ENCODE measurements at regions not wholly inside any gene's neighbourhood (a gene's known extent, or its start where the extent isn't known, plus 50 kb on each side); places are given as distances from the start of the nearest gene placed in this dataset.

DNA sequence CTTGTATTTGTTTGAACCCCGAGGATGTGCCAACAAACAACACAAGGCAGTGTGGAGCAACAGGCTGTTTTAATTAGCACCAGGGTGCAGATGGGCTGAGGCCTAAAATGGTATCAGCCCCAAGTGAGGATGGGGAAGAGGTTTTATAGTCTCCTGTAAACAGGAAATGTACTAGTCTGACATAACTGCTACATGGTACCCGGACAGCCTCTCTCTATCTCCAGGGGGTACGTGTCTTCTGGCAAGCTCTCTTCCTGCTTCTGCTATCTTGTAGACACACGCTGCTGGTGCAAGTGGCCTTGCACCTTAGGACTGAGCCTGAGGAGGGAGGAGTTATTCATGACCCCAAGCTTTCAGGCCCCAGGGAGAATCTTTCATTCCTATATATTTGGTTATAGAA lies 2451.0 kb downstream of the TP53TG3F start:
- Mint-ChIP-seq H3K9me3 (peaks cover 71% of the 10 kb centered on the region), H3K36me3 (ENCODE audit: low read depth) (peaks cover 12% of the 10 kb centered on the region), H3K4me3 (no peak overlapping the region), H3K4me1 (no peaks in the 10 kb centered on the region), H3K27ac (no peak overlapping the region), H3K27me3 (ENCODE audit: low read depth) (no peaks in the 10 kb centered on the region)
- TF ChIP-seq, protein P1, sequence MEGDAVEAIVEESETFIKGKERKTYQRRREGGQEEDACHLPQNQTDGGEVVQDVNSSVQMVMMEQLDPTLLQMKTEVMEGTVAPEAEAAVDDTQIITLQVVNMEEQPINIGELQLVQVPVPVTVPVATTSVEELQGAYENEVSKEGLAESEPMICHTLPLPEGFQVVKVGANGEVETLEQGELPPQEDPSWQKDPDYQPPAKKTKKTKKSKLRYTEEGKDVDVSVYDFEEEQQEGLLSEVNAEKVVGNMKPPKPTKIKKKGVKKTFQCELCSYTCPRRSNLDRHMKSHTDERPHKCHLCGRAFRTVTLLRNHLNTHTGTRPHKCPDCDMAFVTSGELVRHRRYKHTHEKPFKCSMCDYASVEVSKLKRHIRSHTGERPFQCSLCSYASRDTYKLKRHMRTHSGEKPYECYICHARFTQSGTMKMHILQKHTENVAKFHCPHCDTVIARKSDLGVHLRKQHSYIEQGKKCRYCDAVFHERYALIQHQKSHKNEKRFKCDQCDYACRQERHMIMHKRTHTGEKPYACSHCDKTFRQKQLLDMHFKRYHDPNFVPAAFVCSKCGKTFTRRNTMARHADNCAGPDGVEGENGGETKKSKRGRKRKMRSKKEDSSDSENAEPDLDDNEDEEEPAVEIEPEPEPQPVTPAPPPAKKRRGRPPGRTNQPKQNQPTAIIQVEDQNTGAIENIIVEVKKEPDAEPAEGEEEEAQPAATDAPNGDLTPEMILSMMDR (IDR thresholded peaks at IDR 0.05; ENCODE audit: unreplicated experiment in 3 of 3), result no peak

DNA sequence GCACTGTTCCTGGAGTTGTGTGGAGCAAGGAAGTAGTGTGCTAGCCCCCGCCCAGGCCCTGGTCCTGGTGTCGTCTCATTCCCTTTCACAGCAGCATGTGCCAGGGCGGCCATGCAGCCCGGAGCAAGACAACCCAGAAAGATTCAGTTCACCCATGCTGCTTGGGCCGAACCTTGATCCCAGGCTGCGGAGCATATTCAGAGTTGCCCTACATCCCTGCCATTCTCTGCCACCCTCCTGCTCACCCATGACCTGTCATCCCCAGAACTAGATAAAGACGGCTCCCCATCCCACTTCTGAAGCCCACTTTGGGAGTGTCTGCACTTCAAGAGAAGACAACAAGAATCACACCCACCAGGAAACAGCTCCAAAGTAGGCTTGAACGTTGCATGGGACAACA lies 2452.5 kb downstream of the TP53TG3F start:
- H3K36me3 Mint-ChIP-seq (ENCODE audit: low read depth), result peaks cover 6% of the 10 kb centered on the region
- no peaks in the 10 kb centered on the region for H3K27me3 Mint-ChIP-seq (ENCODE audit: low read depth)
- TF ChIP-seq, protein P1 (IDR thresholded peaks at IDR 0.05; ENCODE audit: unreplicated experiment in 3 of 3), result no peak
- no peaks in the 10 kb centered on the region for H3K4me1 Mint-ChIP-seq
- H3K4me3 Mint-ChIP-seq, result no peak overlapping the region
- H3K27ac Mint-ChIP-seq, result no peak overlapping the region
- H3K9me3 Mint-ChIP-seq, result peaks cover 56% of the 10 kb centered on the region

DNA sequence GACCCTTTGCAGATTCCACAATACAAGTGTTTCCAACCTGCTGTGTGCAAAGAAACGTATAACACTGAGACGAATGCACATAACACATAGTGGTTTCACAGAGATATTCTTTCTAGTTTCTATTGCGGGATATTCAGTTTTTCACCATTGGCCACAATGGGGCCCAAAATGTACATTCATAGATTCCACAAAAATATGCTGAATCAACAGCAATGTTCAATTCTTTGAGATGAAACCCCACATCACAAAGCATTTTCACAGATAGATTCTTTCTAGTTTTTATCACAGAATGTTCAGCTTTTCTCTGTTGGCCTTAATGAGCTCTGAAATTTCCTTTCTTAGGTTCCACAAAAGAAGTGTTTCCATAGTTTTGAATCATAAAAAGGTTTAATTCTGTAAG lies 2472.3 kb downstream of the TP53TG3F start:
- no peaks in the 10 kb centered on the region for H3K4me1 Mint-ChIP-seq
- H3K9me3 Mint-ChIP-seq, result peaks cover 12% of the 10 kb centered on the region
- no peaks in the 10 kb centered on the region for H3K36me3 Mint-ChIP-seq (ENCODE audit: low read depth)

More for the DNA sequence above, 2472.3 kb downstream of the TP53TG3F start:
- TF ChIP-seq, protein P1 (IDR thresholded peaks at IDR 0.05; ENCODE audit: unreplicated experiment in 3 of 3), result no peak
- Mint-ChIP-seq H3K27ac (no peak overlapping the region), H3K27me3 (ENCODE audit: low read depth) (no peaks in the 10 kb centered on the region), H3K4me3 (no peak overlapping the region)

Data from nephron (organoid).